Gastroesophageal sphincter (tissue), 4 donors: ENCODE measurements at regions not wholly inside any gene's neighbourhood (a gene's known extent, or its start where the extent isn't known, plus 50 kb on each side); places are given as distances from the start of the nearest gene placed in this dataset.

ENCODE experiments used
- ATAC-seq: fragments of 150-250 bp; one replicate; pipeline ENCODE4 v1.9.1; 2016; ENCODE audit warnings: mild to moderate bottlenecking, moderate library complexity
- H3K27ac ChIP-seq, 4 donors: fragments of 200-600 bp; sonication (generic) in 3 of 4; 1 replicate in 3 of 4; 2 replicates in 1 of 4; pipeline ENCODE4 v1.5.1; 2016 to 2019
- H3K27me3 ChIP-seq: fragments of 200-600 bp; sonication (generic); one replicate; pipeline ENCODE4 v1.5.1; 2019
- H3K36me3 ChIP-seq, 2 donors: fragments of 200-600 bp; sonication (generic); one replicate each; pipeline ENCODE4 v1.5.1; 2019; ENCODE audit warnings: control low read depth in 1 of 2
- H3K4me1 ChIP-seq, 3 donors: fragments of 200-600 bp; sonication (generic); 1 replicate in 2 of 3; 2 replicates in 1 of 3; pipeline ENCODE4 v1.5.1; 2016 to 2019; ENCODE audit warnings: control low read depth in 2 of 3
- H3K4me3 ChIP-seq, 2 donors: fragments of 200-600 bp; sonication (generic); one replicate each; pipeline ENCODE4 v1.5.1; 2019; ENCODE audit warnings: mild to moderate bottlenecking in 1 of 2, moderate library complexity in 1 of 2
- H3K9me3 ChIP-seq, 3 donors: fragments of 200-600 bp; sonication (generic); one replicate each; pipeline ENCODE4 v1.5.1; 2017 to 2019; ENCODE audit warnings: control low read depth in 2 of 3
- EP300 ChIP-seq: sonication (generic); formaldehyde crosslinking; IDR thresholded peaks from one replicate; pipeline ENCODE4 v1.6.1; 2017; ENCODE audit warnings: antibody characterized with exemption, mild to moderate bottlenecking
- POLR2A ChIP-seq, 2 donors: fragments of 450-650 bp; IDR thresholded peaks; one replicate each; pipeline ENCODE4 v1.6.1; 2017; ENCODE audit warnings: antibody characterized with exemption in 2 of 2, mild to moderate bottlenecking in 2 of 2, moderate library complexity in 1 of 2
- POLR2AphosphoS5 ChIP-seq: sonication (generic); formaldehyde crosslinking; IDR thresholded peaks from one replicate; pipeline ENCODE4 v1.6.1; 2017; ENCODE audit warnings: antibody characterized with exemption
- WGBS, 2 donors: methylation state at CpG; one replicate each; pipeline ENCODE4 v1.1.5; 2018; ENCODE audit warnings: low coverage in 1 of 2; 5-methylcytosine and 5-hydroxymethylcytosine counted together
- TF ChIP-seq, protein P1 (sequence below), 4 experiments: fragments of 200-600 bp in 2 of 4; fragments of 450-650 bp in 2 of 4; sonication (generic) in 1 of 4; IDR thresholded peaks; one replicate each; pipeline ENCODE4 v1.5.1; 2017 to 2019; ENCODE audit warnings: antibody characterized with exemption in 4 of 4, mild to moderate bottlenecking in 2 of 4, moderate library complexity in 2 of 4

GRCh38 chr3:18510947-18511346 lies 85.8 kb upstream of the SATB1 start:
- Histone ChIP-seq H3K9me3 (no peaks in the 10 kb centered on the region), H3K27ac (no peak overlapping the region), H3K36me3 (no peaks in the 10 kb centered on the region), H3K4me3 (no peak overlapping the region), H3K4me1 (no peaks in the 10 kb centered on the region), H3K27me3 (no peaks in the 10 kb centered on the region)
- no peak for ATAC-seq
- 67 to 74% methylated on average over 3 of the region's 3 CpGs for WGBS, 2 donors
- TF ChIP-seq POLR2A (IDR thresholded peaks at IDR 0.05) (no peak), POLR2AphosphoS5 (no peak), EP300 (no peak)
- TF ChIP-seq, protein P1, sequence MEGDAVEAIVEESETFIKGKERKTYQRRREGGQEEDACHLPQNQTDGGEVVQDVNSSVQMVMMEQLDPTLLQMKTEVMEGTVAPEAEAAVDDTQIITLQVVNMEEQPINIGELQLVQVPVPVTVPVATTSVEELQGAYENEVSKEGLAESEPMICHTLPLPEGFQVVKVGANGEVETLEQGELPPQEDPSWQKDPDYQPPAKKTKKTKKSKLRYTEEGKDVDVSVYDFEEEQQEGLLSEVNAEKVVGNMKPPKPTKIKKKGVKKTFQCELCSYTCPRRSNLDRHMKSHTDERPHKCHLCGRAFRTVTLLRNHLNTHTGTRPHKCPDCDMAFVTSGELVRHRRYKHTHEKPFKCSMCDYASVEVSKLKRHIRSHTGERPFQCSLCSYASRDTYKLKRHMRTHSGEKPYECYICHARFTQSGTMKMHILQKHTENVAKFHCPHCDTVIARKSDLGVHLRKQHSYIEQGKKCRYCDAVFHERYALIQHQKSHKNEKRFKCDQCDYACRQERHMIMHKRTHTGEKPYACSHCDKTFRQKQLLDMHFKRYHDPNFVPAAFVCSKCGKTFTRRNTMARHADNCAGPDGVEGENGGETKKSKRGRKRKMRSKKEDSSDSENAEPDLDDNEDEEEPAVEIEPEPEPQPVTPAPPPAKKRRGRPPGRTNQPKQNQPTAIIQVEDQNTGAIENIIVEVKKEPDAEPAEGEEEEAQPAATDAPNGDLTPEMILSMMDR (IDR thresholded peaks at IDR 0.05): no peak

DNA sequence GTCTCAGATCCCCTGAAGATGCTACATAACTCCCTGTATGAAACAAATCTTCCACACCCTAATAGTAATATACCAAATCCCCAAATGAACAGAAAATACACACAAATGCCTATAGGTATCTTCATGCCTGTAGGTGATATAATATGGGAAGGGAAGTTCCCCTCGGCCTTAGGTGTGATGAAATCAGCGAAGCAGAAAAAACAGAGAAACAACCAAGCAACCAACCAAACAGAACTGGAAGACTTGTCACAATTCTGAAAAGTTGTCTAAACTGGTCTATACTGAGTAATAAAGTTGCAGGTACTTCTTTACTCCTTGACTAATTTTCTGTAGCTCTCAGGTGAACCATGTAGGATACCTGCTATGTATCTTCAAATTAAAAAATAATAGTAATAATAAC lies 82.2 kb upstream of the SATB1 start:
- ATAC-seq: no peak
- 95% methylated on average over 2 of the region's 2 CpGs; no CpG with 5 or more reads in 1 of the 2 donors for WGBS, 2 donors
- TF ChIP-seq, protein P1 (IDR thresholded peaks at IDR 0.05): no peak
- no peak for TF ChIP-seq EP300
- TF ChIP-seq POLR2AphosphoS5: no peak
- no peak for TF ChIP-seq POLR2A (IDR thresholded peaks at IDR 0.05)

DNA sequence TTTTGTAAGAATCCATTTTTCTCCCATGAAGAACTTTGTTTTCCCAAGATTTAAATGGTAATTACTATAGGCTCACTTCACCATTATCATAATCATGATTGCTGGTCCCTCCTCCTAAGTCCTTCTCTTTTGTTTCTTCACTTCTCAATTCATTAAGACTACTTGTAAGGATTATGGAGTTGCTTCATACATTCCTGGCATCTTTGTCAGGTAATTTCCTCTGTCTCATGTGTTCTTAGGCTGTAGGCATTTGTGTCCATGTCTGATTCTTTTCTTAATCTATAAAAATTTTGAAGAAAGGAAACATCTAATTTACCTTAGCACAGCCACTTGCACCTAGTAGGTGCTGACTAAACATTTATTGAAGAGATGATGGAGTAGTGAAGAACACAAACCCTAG lies 79.9 kb upstream of the SATB1 start:
- H3K27me3 ChIP-seq: no peaks in the 10 kb centered on the region
- no peak for TF ChIP-seq POLR2AphosphoS5
- TF ChIP-seq EP300: no peak
- TF ChIP-seq, protein P1 (IDR thresholded peaks at IDR 0.05): no peak
- TF ChIP-seq POLR2A (IDR thresholded peaks at IDR 0.05): no peak
- H3K36me3 ChIP-seq: no peaks in the 10 kb centered on the region
- H3K4me1 ChIP-seq: no peaks in the 10 kb centered on the region
- no peak for ATAC-seq
- H3K4me3 ChIP-seq: no peak overlapping the region
- H3K9me3 ChIP-seq: no peaks in the 10 kb centered on the region
- no peak overlapping the region for H3K27ac ChIP-seq

More for the DNA sequence above, 82.2 kb upstream of the SATB1 start:
- Histone ChIP-seq H3K4me3 (no peak overlapping the region), H3K9me3 (no peaks in the 10 kb centered on the region), H3K27ac (no peak overlapping the region), H3K27me3 (no peaks in the 10 kb centered on the region), H3K4me1 (no peaks in the 10 kb centered on the region), H3K36me3 (no peaks in the 10 kb centered on the region)

GRCh38 chr3:18501679-18502343 lies 76.7 kb upstream of the SATB1 start:
- H3K4me3 ChIP-seq: no peak overlapping the region
- H3K27me3 ChIP-seq: no peaks in the 10 kb centered on the region
- 100% methylated on average over 1 of the region's 1 CpG for WGBS, 2 donors
- H3K4me1 ChIP-seq: no peaks in the 10 kb centered on the region
- no peak for ATAC-seq
- H3K9me3 ChIP-seq: no peaks in the 10 kb centered on the region
- no peak overlapping the region for H3K27ac ChIP-seq
- H3K36me3 ChIP-seq: no peaks in the 10 kb centered on the region
- TF ChIP-seq POLR2AphosphoS5 (no peak), EP300 (no peak), POLR2A (IDR thresholded peaks at IDR 0.05) (no peak)
- TF ChIP-seq, protein P1 (IDR thresholded peaks at IDR 0.05): no peak

DNA sequence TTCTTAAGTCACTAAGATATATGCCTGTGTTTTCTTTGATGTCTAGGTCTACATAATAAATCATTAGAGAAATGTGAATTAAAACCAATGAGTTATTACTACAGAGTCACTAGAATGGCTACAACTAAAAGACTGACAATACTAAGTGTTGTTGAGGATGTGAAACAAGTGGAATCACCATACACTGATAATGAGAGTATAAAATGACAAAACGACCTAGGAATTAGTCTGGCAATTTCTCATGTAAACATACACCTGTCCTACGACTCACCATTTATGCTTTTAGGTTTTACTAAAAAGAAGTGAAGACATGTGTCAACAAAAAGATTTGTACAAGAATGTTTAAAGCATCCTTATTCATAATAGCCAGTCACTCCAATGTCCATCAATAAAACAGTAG lies 75.2 kb upstream of the SATB1 start:
- ATAC-seq: no peak
- TF ChIP-seq POLR2AphosphoS5 (no peak), POLR2A (IDR thresholded peaks at IDR 0.05) (no peak), EP300 (no peak)
- TF ChIP-seq, protein P1 (IDR thresholded peaks at IDR 0.05): no peak
- WGBS, 2 donors: 52 to 62% methylated on average over 2 of the region's 2 CpGs
- H3K36me3 ChIP-seq: no peaks in the 10 kb centered on the region
- no peak overlapping the region for H3K27ac ChIP-seq
- no peak overlapping the region for H3K4me3 ChIP-seq
- no peaks in the 10 kb centered on the region for H3K9me3 ChIP-seq
- no peaks in the 10 kb centered on the region for H3K4me1 ChIP-seq
- H3K27me3 ChIP-seq: no peaks in the 10 kb centered on the region
